ENCODE measurements at regions not wholly inside any gene's neighbourhood (a gene's known extent, or its start where the extent isn't known, plus 50 kb on each side); places are given as distances from the start of the nearest gene placed in this dataset.

GRCh38 chr9:106752581-106752980 is 110.4 kb upstream of the ZNF462 start:
- Mint-ChIP-seq H3K27me3 (ENCODE audit: low read depth) (no peaks in the 10 kb centered on the region), H3K27ac (no peak overlapping the region), H3K4me3 (no peak overlapping the region), H3K4me1 (peaks cover 24% of the 10 kb centered on the region), H3K36me3 (no peaks in the 10 kb centered on the region), H3K9me3 (no peaks in the 10 kb centered on the region)
- DNase-seq (ENCODE audit: low spot score in 2 of 2, unreplicated experiment in 2 of 2), result no peak
- no peak for TF ChIP-seq CTCF (IDR thresholded peaks at IDR 0.05; ENCODE audit: unreplicated experiment)

GRCh38 chr9:106753155-106753671 is 109.8 kb upstream of the ZNF462 start:
- Mint-ChIP-seq H3K27me3 (ENCODE audit: low read depth) (no peaks in the 10 kb centered on the region), H3K27ac (no peak overlapping the region), H3K4me1 (peaks cover 24% of the 10 kb centered on the region), H3K9me3 (no peaks in the 10 kb centered on the region), H3K36me3 (no peaks in the 10 kb centered on the region), H3K4me3 (no peak overlapping the region)
- TF ChIP-seq CTCF (IDR thresholded peaks at IDR 0.05; ENCODE audit: unreplicated experiment), result no peak
- no peak for DNase-seq (ENCODE audit: low spot score in 2 of 2, unreplicated experiment in 2 of 2)

- DNase-seq (ENCODE audit: low spot score in 2 of 2, unreplicated experiment in 2 of 2), result no peak
- H3K4me1 Mint-ChIP-seq, result peaks cover 26% of the 10 kb centered on the region
- no peak overlapping the region for H3K4me3 Mint-ChIP-seq
- H3K27me3 Mint-ChIP-seq (ENCODE audit: low read depth), result no peaks in the 10 kb centered on the region
- H3K9me3 Mint-ChIP-seq, result no peaks in the 10 kb centered on the region
- H3K27ac Mint-ChIP-seq, result peak overlapping the region; percentile 57
- no peak for TF ChIP-seq CTCF (IDR thresholded peaks at IDR 0.05; ENCODE audit: unreplicated experiment)
- H3K36me3 Mint-ChIP-seq, result no peaks in the 10 kb centered on the region
Observed at GRCh38 chr9:106755736-106756135, 107.2 kb upstream of the ZNF462 start.

GRCh38 chr9:106757514-106757913 is 105.5 kb upstream of the ZNF462 start:
- Mint-ChIP-seq H3K36me3 (no peaks in the 10 kb centered on the region), H3K27me3 (ENCODE audit: low read depth) (no peaks in the 10 kb centered on the region), H3K4me1 (peaks cover 29% of the 10 kb centered on the region), H3K9me3 (no peaks in the 10 kb centered on the region), H3K4me3 (no peak overlapping the region), H3K27ac (no peak overlapping the region)
- TF ChIP-seq CTCF (IDR thresholded peaks at IDR 0.05; ENCODE audit: unreplicated experiment), result no peak
- DNase-seq (ENCODE audit: low spot score in 2 of 2, unreplicated experiment in 2 of 2), result no peak

- Mint-ChIP-seq H3K36me3 (no peaks in the 10 kb centered on the region), H3K27me3 (ENCODE audit: low read depth) (no peaks in the 10 kb centered on the region), H3K4me1 (peaks cover 21% of the 10 kb centered on the region), H3K9me3 (no peaks in the 10 kb centered on the region), H3K27ac (no peak overlapping the region), H3K4me3 (no peak overlapping the region)
- no peak for DNase-seq (ENCODE audit: low spot score in 2 of 2, unreplicated experiment in 2 of 2)
- no peak for TF ChIP-seq CTCF (IDR thresholded peaks at IDR 0.05; ENCODE audit: unreplicated experiment)
Observed at GRCh38 chr9:106758911-106759310, 104.1 kb upstream of the ZNF462 start.

- Mint-ChIP-seq H3K27ac (no peak overlapping the region), H3K4me3 (no peak overlapping the region), H3K9me3 (peaks cover 11% of the 10 kb centered on the region), H3K36me3 (no peaks in the 10 kb centered on the region), H3K4me1 (peaks cover 7% of the 10 kb centered on the region), H3K27me3 (ENCODE audit: low read depth) (no peaks in the 10 kb centered on the region)
- TF ChIP-seq CTCF (IDR thresholded peaks at IDR 0.05; ENCODE audit: unreplicated experiment), result no peak
- no peak for DNase-seq (ENCODE audit: low spot score in 2 of 2, unreplicated experiment in 2 of 2)
Observed at GRCh38 chr9:106761493-106761892, 101.5 kb upstream of the ZNF462 start.

Measured in mesothelial cell of epicardium (in vitro differentiated cells).